ENCODE measurements at regions not wholly inside any gene's neighbourhood (a gene's known extent, or its start where the extent isn't known, plus 50 kb on each side); places are given as distances from the start of the nearest gene placed in this dataset.

DNA sequence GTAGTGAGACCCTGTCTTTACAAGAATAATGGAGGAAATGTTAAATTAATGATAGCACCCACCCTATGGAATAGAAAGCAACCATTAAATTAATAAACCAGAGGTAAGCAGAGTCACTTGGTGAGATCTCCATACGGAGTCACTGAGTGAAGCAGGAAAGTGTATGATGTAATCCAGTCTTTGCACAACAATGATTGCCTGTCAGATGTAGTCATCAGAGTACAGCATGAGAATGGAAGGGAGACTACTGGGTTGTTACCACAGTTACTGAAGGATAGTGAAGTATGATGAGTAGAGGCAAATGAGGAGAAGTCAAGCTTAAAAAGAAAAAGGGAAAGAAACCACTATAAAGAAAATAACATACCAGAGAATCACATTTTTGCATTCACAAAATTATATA lies 371.9 kb upstream of the SHH start:
- POLR2A ChIA-PET = no interaction called here
- H3K27ac ChIP-seq (ENCODE audit: extremely low read length, insufficient read depth, low read length) = no peak overlapping the region
- peaks cover 3 to 29% of the 10 kb centered on the region in 2 experiments; a peak in 3 of 5 replicates for H3K27me3 ChIP-seq (ENCODE audit: control insufficient read depth in 1 of 2, insufficient read depth in 2 of 2, low read length in 2 of 2)
- H3K36me3 ChIP-seq (replicated peaks in 1 of 2; ENCODE audit: control insufficient read depth in 1 of 2, insufficient read depth in 2 of 2, low read length in 2 of 2) = no peaks in the 10 kb centered on the region
- no peak for FAIRE-seq
- BruUV-seq (replicated peaks) = no TSS peak
- no peak for DNase-seq (ENCODE audit: low spot score)
- no peak overlapping the region for H2AFZ ChIP-seq (ENCODE audit: low read length)
- H3K4me3 ChIP-seq (replicated peaks in 1 of 3; ENCODE audit: insufficient read depth in 1 of 3, low read depth in 2 of 3, low read length in 3 of 3) = no peak overlapping the region
- no peaks in the 10 kb centered on the region for H3K79me2 ChIP-seq (ENCODE audit: insufficient read depth, low read length)
- no peaks in the 10 kb centered on the region for H3K9me3 ChIP-seq (ENCODE audit: low read length)
- no peak for TF ChIP-seq FOXO4 (CRISPR knock-in tag; conservative IDR thresholded peaks at IDR 0.05)
- TF ChIP-seq ARNT2 (CRISPR knock-in tag; IDR thresholded peaks at IDR 0.05; ENCODE audit: low read depth) = no peak
- TF ChIP-seq HDAC1 (CRISPR knock-in tag; IDR thresholded peaks at IDR 0.05) = no peak
- TF ChIP-seq CEBPB (IDR thresholded peaks at IDR 0.05; ENCODE audit: borderline replicate concordance, low read depth, low read length) = peak; percentile 55; the same call in 1 of the 2 replicates
- TF ChIP-seq ATF7 (IDR thresholded peaks at IDR 0.05) = peak; percentile 60
- no peak for TF ChIP-seq ATF7 (CRISPR knock-in tag; IDR thresholded peaks at IDR 0.05)
- H3K4me2 ChIP-seq (ENCODE audit: low read depth, low read length) = no peak overlapping the region
- CTCF ChIA-PET (ENCODE audit: low intra/inter-chr PET ratio, low total read pairs) = no interaction called here
- H3K4me1 ChIP-seq (ENCODE audit: insufficient read depth, low read length) = no peaks in the 10 kb centered on the region
- in situ Hi-C loops (cut with HindIII; ENCODE audit: extremely low pct_ligation_motif_present, low pct_unique_long_range_greater_than_20kb) = no loop called here
- H3K9ac ChIP-seq (ENCODE audit: insufficient read depth, low read depth, low read length) = no peak overlapping the region
- no peaks in the 10 kb centered on the region for H4K20me1 ChIP-seq (ENCODE audit: insufficient read depth, low read length)
- ATAC-seq = no peak
- 7% methylated on average over 1 of the region's 1 CpG for whole genome bisulfite sequencing (ENCODE audit: low lambda C conversion rate)
- intact Hi-C loops (cut with micrococcal nuclease; ENCODE audit: unreplicated experiment) = no loop called here

DNA sequence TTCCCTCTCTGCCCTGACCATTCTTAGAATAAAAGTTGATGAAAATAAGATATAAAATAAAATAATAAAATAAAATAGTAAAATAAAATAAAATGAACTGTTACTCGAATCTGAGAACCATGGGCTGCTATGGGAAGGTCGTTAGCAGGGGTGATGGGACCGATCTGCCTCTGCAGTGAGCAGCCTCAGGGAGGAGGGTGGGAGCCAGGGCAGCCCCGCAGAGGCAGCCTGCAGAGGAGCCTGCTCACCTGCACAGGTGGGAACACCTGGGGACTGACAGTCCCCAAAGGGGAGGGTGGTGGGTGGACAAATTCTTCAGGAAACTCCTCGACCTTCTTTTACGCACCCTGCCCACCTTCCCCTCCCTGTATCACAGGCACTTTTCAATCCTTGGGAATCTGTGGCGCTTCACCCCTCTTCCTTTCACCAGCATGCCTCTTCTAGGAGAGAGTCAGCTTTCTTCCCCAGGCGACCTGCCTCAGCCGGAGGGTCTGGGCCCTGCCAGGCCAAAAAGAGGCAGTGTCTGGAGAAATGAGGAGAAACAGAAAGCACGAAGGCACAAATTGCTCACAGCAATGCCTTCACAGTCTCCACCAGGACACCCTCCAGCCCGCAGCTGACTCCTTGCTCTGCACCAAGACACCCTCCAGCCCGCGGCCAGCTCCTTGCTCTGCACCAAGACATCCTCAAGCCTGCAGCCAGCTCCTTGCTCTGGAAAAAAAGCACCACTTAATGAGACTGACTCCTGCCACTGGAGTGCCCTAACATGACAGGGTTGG lies 368.4 kb upstream of the SHH start:
- WGBS (ENCODE audit: low lambda C conversion rate) = 13% methylated on average over 11 of the region's 13 CpGs
- Histone ChIP-seq H3K36me3 (replicated peaks in 1 of 2; ENCODE audit: control insufficient read depth in 1 of 2, insufficient read depth in 2 of 2, low read length in 2 of 2) (no peaks in the 10 kb centered on the region), H3K4me1 (ENCODE audit: insufficient read depth, low read length) (no peaks in the 10 kb centered on the region), H3K27me3 (ENCODE audit: control insufficient read depth in 1 of 2, insufficient read depth in 2 of 2, low read length in 2 of 2) (peaks cover 4 to 52% of the 10 kb centered on the region in 2 experiments; a peak in 3 of 5 replicates), H2AFZ (ENCODE audit: low read length) (no peak overlapping the region), H3K27ac (ENCODE audit: extremely low read length, insufficient read depth, low read length) (no peak overlapping the region), H3K4me3 (replicated peaks in 1 of 3; ENCODE audit: insufficient read depth in 1 of 3, low read depth in 2 of 3, low read length in 3 of 3) (no peak overlapping the region), H3K79me2 (ENCODE audit: insufficient read depth, low read length) (no peaks in the 10 kb centered on the region), H3K9ac (ENCODE audit: insufficient read depth, low read depth, low read length) (no peak overlapping the region), H4K20me1 (ENCODE audit: insufficient read depth, low read length) (no peaks in the 10 kb centered on the region), H3K9me3 (ENCODE audit: low read length) (no peaks in the 10 kb centered on the region), H3K4me2 (ENCODE audit: low read depth, low read length) (no peak overlapping the region)
- DNase-seq (ENCODE audit: low spot score) (no peak), FAIRE-seq (no peak), ATAC-seq (no peak)
- TF ChIP-seq ESRRA (CRISPR knock-in tag; IDR thresholded peaks at IDR 0.05; ENCODE audit: low read depth) (no peak), EP300 (IDR thresholded peaks at IDR 0.05; ENCODE audit: low read depth in 2 of 2, low read length in 2 of 2) (no peak), EP300 (CRISPR knock-in tag; IDR thresholded peaks at IDR 0.05; ENCODE audit: borderline replicate concordance) (no peak), IKZF4 (CRISPR knock-in tag; IDR thresholded peaks at IDR 0.05; ENCODE audit: borderline replicate concordance, low read depth, not compliant biosample characterization) (no peak), IRF2 (CRISPR knock-in tag; IDR thresholded peaks at IDR 0.05) (no peak), HOXA7 (CRISPR knock-in tag; IDR thresholded peaks at IDR 0.05) (no peak), RBFOX2 (IDR thresholded peaks at IDR 0.05; ENCODE audit: low read depth, low read length) (no peak), ZMAT5 (CRISPR knock-in tag; IDR thresholded peaks at IDR 0.05; ENCODE audit: borderline replicate concordance, low read depth) (no peak), ZEB1 (IDR thresholded peaks at IDR 0.05; ENCODE audit: insufficient replicate concordance, low read depth) (no peak)
- in situ Hi-C loops (cut with HindIII; ENCODE audit: extremely low pct_ligation_motif_present, low pct_unique_long_range_greater_than_20kb) = no loop called here
- ChIA-PET CTCF (ENCODE audit: low intra/inter-chr PET ratio, low total read pairs) (no interaction called here), POLR2A (no interaction called here)
- intact Hi-C loops (cut with micrococcal nuclease; ENCODE audit: unreplicated experiment) = no loop called here
- no TSS peak for BruUV-seq (replicated peaks)

Measured in HepG2 (cell line).